ENCODE measurements at regions not wholly inside any gene's neighbourhood (a gene's known extent, or its start where the extent isn't known, plus 50 kb on each side); places are given as distances from the start of the nearest gene placed in this dataset.

- H3K4me1 Mint-ChIP-seq (ENCODE audit: unreplicated experiment), result peaks cover 1% of the 10 kb centered on the region
- H3K36me3 Mint-ChIP-seq (ENCODE audit: unreplicated experiment), result no peaks in the 10 kb centered on the region
- TF ChIP-seq CTCF (IDR thresholded peaks at IDR 0.05), result no peak
- no peak for DNase-seq (ENCODE audit: extremely low spot score, unreplicated experiment)
- no peaks in the 10 kb centered on the region for H3K27me3 Mint-ChIP-seq (ENCODE audit: unreplicated experiment)
- H3K4me3 Mint-ChIP-seq (ENCODE audit: unreplicated experiment), result no peak overlapping the region
- H3K27ac Mint-ChIP-seq (ENCODE audit: unreplicated experiment), result no peak overlapping the region
- no peaks in the 10 kb centered on the region for H3K9me3 Mint-ChIP-seq (ENCODE audit: unreplicated experiment)
Measured at GRCh38 chr7:46942574-46942973, 639.3 kb downstream of the TNS3 start.

DNA sequence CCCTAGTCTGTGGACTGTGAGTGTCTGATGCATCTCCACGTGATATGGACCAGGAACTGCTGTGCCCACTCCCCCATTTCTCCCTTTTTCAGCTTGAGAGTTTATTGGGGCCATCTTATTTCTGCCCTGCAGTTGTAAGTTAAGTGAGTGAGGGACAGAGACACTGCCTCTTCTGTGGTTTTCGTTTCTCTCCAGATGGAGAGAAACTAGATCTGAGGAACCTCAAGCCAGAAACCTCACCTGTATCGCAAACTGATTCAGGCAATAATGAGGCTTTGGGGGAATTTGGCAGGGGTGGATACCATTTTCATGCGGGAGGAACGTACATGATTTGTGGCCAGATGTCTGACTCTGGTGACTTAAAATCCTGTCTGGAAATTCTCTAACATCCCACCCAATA, 641.7 kb downstream of the TNS3 start:
- Mint-ChIP-seq H3K4me3 (ENCODE audit: unreplicated experiment) (no peak overlapping the region), H3K4me1 (ENCODE audit: unreplicated experiment) (no peaks in the 10 kb centered on the region), H3K27ac (ENCODE audit: unreplicated experiment) (no peak overlapping the region), H3K27me3 (ENCODE audit: unreplicated experiment) (no peaks in the 10 kb centered on the region), H3K36me3 (ENCODE audit: unreplicated experiment) (no peaks in the 10 kb centered on the region), H3K9me3 (ENCODE audit: unreplicated experiment) (no peaks in the 10 kb centered on the region)
- no peak for TF ChIP-seq CTCF (IDR thresholded peaks at IDR 0.05)
- DNase-seq (ENCODE audit: extremely low spot score, unreplicated experiment), result no peak

- no peak overlapping the region for H3K4me3 Mint-ChIP-seq (ENCODE audit: unreplicated experiment)
- TF ChIP-seq CTCF (IDR thresholded peaks at IDR 0.05), result no peak
- no peak overlapping the region for H3K27ac Mint-ChIP-seq (ENCODE audit: unreplicated experiment)
- DNase-seq (ENCODE audit: extremely low spot score, unreplicated experiment), result no peak
- H3K9me3 Mint-ChIP-seq (ENCODE audit: unreplicated experiment), result no peaks in the 10 kb centered on the region
- H3K4me1 Mint-ChIP-seq (ENCODE audit: unreplicated experiment), result no peaks in the 10 kb centered on the region
- H3K36me3 Mint-ChIP-seq (ENCODE audit: unreplicated experiment), result no peaks in the 10 kb centered on the region
- H3K27me3 Mint-ChIP-seq (ENCODE audit: unreplicated experiment), result no peaks in the 10 kb centered on the region
Measured at GRCh38 chr7:46939558-46939957, 642.4 kb downstream of the TNS3 start.

GRCh38 chr7:46939089-46939488, 642.8 kb downstream of the TNS3 start:
- Mint-ChIP-seq H3K36me3 (ENCODE audit: unreplicated experiment) (no peaks in the 10 kb centered on the region), H3K4me1 (ENCODE audit: unreplicated experiment) (peaks cover 4% of the 10 kb centered on the region), H3K4me3 (ENCODE audit: unreplicated experiment) (no peak overlapping the region), H3K9me3 (ENCODE audit: unreplicated experiment) (no peaks in the 10 kb centered on the region), H3K27me3 (ENCODE audit: unreplicated experiment) (no peaks in the 10 kb centered on the region), H3K27ac (ENCODE audit: unreplicated experiment) (no peak overlapping the region)
- TF ChIP-seq CTCF (IDR thresholded peaks at IDR 0.05), result no peak
- no peak for DNase-seq (ENCODE audit: extremely low spot score, unreplicated experiment)

DNA sequence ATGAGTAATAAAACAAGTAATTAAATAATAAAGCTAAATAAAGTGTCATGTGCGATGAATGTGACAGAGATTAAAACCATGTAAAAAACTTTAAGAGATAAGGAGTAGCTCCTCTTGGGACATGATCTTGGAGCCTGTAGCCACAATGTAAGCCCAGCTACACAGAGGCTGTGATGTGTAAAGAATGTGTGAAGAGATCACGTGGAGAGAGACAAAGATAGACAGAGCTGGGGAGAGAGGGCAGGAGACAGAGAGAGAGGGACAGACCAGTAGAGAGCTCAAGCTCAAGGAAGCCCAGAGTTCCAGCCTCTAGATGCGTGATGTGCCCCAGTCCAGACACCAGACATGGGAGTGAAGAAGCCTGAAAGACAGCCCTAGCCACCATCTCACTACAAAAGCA, 644.1 kb downstream of the TNS3 start:
- Mint-ChIP-seq H3K36me3 (ENCODE audit: unreplicated experiment) (no peaks in the 10 kb centered on the region), H3K4me1 (ENCODE audit: unreplicated experiment) (peaks cover 13% of the 10 kb centered on the region), H3K27me3 (ENCODE audit: unreplicated experiment) (no peaks in the 10 kb centered on the region), H3K27ac (ENCODE audit: unreplicated experiment) (no peak overlapping the region), H3K4me3 (ENCODE audit: unreplicated experiment) (no peak overlapping the region), H3K9me3 (ENCODE audit: unreplicated experiment) (no peaks in the 10 kb centered on the region)
- no peak for TF ChIP-seq CTCF (IDR thresholded peaks at IDR 0.05)
- DNase-seq (ENCODE audit: extremely low spot score, unreplicated experiment), result no peak
